ENCODE measurements at regions not wholly inside any gene's neighbourhood (a gene's known extent, or its start where the extent isn't known, plus 50 kb on each side); places are given as distances from the start of the nearest gene placed in this dataset.

DNA sequence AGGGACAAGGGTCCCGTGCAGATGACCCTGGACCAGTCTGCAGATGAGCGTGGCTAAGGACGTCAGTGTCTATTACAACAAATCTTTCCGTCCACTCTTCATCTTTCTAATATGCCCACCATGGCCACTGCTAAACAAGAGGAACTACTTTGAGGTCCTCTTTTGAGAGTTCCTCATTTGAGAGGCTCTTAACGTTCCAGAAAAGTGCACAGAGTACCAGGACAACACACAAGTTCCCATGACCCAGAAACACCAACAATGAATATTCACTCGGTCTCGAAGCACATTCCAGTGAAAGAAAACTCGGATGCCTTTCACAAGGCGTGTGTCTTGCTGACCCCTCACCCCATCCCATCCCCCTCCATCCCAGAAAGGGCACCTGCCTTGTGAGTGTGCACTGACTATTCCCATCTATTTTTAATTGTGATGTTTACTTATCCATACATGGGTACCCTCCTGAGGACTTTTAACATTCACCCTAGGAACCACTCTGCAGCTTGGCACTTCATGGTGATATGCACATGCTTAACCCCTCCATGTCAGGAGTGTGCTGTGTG lies 157.0 kb downstream of the SHANK2 start:
- Histone ChIP-seq H2BK20ac (ENCODE audit: low read length) (no peak overlapping the region), H4K91ac (replicated peaks; ENCODE audit: insufficient read length, low read length) (no peak overlapping the region), H3K27ac (ENCODE audit: low read depth, low read length) (no peak overlapping the region), H3K23ac (ENCODE audit: insufficient read length) (no peak overlapping the region), H3K4me3 (ENCODE audit: extremely low read depth in 1 of 4, insufficient read depth in 2 of 4, low read depth in 3 of 4, low read length in 4 of 4) (no peak overlapping the region), H4K8ac (ENCODE audit: extremely low read depth, insufficient read depth, low read length) (no peak overlapping the region), H3K14ac (ENCODE audit: insufficient read length) (no peak overlapping the region), H3K4me1 (replicated peaks in 1 of 4; ENCODE audit: control insufficient read depth in 3 of 4, insufficient read depth in 4 of 4, low read length in 3 of 4) (no peaks in the 10 kb centered on the region), H3K18ac (ENCODE audit: extremely low read depth, low read length) (no peak overlapping the region), H2AFZ (ENCODE audit: low read length) (no peak overlapping the region), H2AK5ac (ENCODE audit: low read depth, low read length) (no peak overlapping the region), H2BK12ac (ENCODE audit: low read depth, low read length) (no peak overlapping the region), H3K9me3 (ENCODE audit: insufficient read depth in 2 of 2, low read depth in 1 of 2, low read length in 1 of 2) (no peaks in the 10 kb centered on the region), H3K36me3 (ENCODE audit: control insufficient read depth in 2 of 4, insufficient read depth in 4 of 4, low read length in 3 of 4) (peaks cover 0 to 25% (median 14%) of the 10 kb centered on the region in 4 experiments; a peak in 6 of 8 replicates), H3K23me2 (ENCODE audit: low read depth, low read length) (no peaks in the 10 kb centered on the region), H3K4me2 (ENCODE audit: insufficient read depth in 1 of 2, low read depth in 2 of 2, low read length in 2 of 2) (no peak overlapping the region), H3K4ac (replicated peaks; ENCODE audit: insufficient read length, low read depth, low read length) (no peak overlapping the region), H2BK5ac (ENCODE audit: low read depth, low read length) (no peak overlapping the region; the same call in 1 of the 2 replicates), H2BK15ac (ENCODE audit: low read length) (no peak overlapping the region), H2BK120ac (replicated peaks; ENCODE audit: low read depth, low read length) (no peak overlapping the region), H4K5ac (ENCODE audit: insufficient read length, low read depth, low read length) (no peak overlapping the region), H3K56ac (replicated peaks; ENCODE audit: insufficient read length, low read depth, low read length) (no peak overlapping the region), H3K27me3 (replicated peaks in 1 of 4; ENCODE audit: control insufficient read depth in 3 of 4, extremely low read depth in 1 of 4, insufficient read depth in 3 of 4, low read length in 3 of 4) (no peaks in the 10 kb centered on the region; a peak in 1 of 7 replicates), H3K79me1 (ENCODE audit: low read depth, low read length) (peaks cover 5% of the 10 kb centered on the region), H3K9ac (replicated peaks in 1 of 4; ENCODE audit: extremely low read depth in 1 of 4, low read depth in 3 of 4, low read length in 3 of 4) (no peak overlapping the region), H3K79me2 (ENCODE audit: control insufficient read depth in 1 of 2, insufficient read depth in 2 of 2, low read length in 2 of 2) (peaks cover 0 to 5% of the 10 kb centered on the region in 2 experiments; a peak in 1 of 4 replicates), H4K20me1 (replicated peaks in 1 of 2; ENCODE audit: control insufficient read depth in 1 of 2, insufficient read depth in 2 of 2, low read length in 2 of 2) (peaks cover 3 to 9% of the 10 kb centered on the region in 2 experiments)
- TF ChIP-seq KDM4A (IDR thresholded peaks at IDR 0.05; ENCODE audit: low read depth, low read length, severe bottlenecking) (no peak), RAD21 (IDR thresholded peaks at IDR 0.05 in 1 of 2, conservative IDR thresholded peaks at IDR 0.05 in 1 of 2; ENCODE audit: low read depth in 2 of 2, low read length in 2 of 2) (no peak), SRF (IDR thresholded peaks at IDR 0.05; ENCODE audit: low read depth, low read length) (no peak), MAX (IDR thresholded peaks at IDR 0.05) (no peak), SIRT6 (IDR thresholded peaks at IDR 0.05; ENCODE audit: low read length) (no peak), CHD2 (IDR thresholded peaks at IDR 0.05; ENCODE audit: low read length) (no peak), SIX5 (IDR thresholded peaks at IDR 0.05; ENCODE audit: low read depth, low read length) (no peak), CBX5 (IDR thresholded peaks at IDR 0.05; ENCODE audit: low read depth, low read length) (no peak), SP2 (IDR thresholded peaks at IDR 0.05; ENCODE audit: low read length) (no peak), JUND (IDR thresholded peaks at IDR 0.05; ENCODE audit: low read length) (no peak)
- TF ChIP-seq, protein P1, sequence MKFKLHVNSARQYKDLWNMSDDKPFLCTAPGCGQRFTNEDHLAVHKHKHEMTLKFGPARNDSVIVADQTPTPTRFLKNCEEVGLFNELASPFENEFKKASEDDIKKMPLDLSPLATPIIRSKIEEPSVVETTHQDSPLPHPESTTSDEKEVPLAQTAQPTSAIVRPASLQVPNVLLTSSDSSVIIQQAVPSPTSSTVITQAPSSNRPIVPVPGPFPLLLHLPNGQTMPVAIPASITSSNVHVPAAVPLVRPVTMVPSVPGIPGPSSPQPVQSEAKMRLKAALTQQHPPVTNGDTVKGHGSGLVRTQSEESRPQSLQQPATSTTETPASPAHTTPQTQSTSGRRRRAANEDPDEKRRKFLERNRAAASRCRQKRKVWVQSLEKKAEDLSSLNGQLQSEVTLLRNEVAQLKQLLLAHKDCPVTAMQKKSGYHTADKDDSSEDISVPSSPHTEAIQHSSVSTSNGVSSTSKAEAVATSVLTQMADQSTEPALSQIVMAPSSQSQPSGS (IDR thresholded peaks at IDR 0.05; ENCODE audit: low read length): no peak
- 97% methylated on average over 9 of the region's 9 CpGs; no CpG with 5 or more reads in 1 of the 2 experiments for WGBS, 2 experiments (ENCODE audit: extremely low coverage in 1 of 2, insufficient coverage in 1 of 2, insufficient read length in 1 of 2, insufficient replicate concordance in 2 of 2, low coverage in 1 of 2, low lambda C conversion rate in 2 of 2, missing lambda C conversion rate in 1 of 2)
- POLR2A ChIA-PET (ENCODE audit: partially characterized antibody): no interaction called here
- CTCF ChIA-PET (ENCODE audit: partially characterized antibody): interaction anchor here (0.8 kb wide), 2 partner anchors 15 to 279 kb away, joined by 3 read pairs; no protein-coding TSS in a partner anchor
- no peak for DNase-seq (ENCODE audit: low read depth in 1 of 2, low spot score in 2 of 2)
- FAIRE-seq: no peak

Data from H1 (cell line).